GM10248 (cell line): ENCODE measurements at regions not wholly inside any gene's neighbourhood (a gene's known extent, or its start where the extent isn't known, plus 50 kb on each side); places are given as distances from the start of the nearest gene placed in this dataset.

ENCODE experiments used
- CTCF ChIA-PET: fragments of 300-600 bp; sonication (Branson Sonifier 250); formaldehyde crosslinking; extraction: SDS; loops from one replicate; lab custom pipeline; 2021; ENCODE audit warnings: antibody characterized with exemption; lab: Yijun Ruan, JAX
- POLR2A ChIA-PET: fragments of 350-650 bp; sonication (Branson Sonifier 250); formaldehyde crosslinking; extraction: SDS; loops from one replicate; lab custom pipeline; 2020; ENCODE audit warnings: antibody characterized with exemption; lab: Yijun Ruan, JAX
- DNase-seq: peaks from one replicate; pipeline ENCODE4 v3.0.0; 2012; ENCODE audit errors: extremely low spot score
- TF ChIP-seq, protein P1 (sequence below): IDR thresholded peaks from 2 replicates; pipeline ENCODE4 v1.5.1; 2012; ENCODE audit warnings: mild to moderate bottlenecking, low read depth; ENCODE audit errors: extremely low read depth, missing control alignments, control extremely low read depth

DNA sequence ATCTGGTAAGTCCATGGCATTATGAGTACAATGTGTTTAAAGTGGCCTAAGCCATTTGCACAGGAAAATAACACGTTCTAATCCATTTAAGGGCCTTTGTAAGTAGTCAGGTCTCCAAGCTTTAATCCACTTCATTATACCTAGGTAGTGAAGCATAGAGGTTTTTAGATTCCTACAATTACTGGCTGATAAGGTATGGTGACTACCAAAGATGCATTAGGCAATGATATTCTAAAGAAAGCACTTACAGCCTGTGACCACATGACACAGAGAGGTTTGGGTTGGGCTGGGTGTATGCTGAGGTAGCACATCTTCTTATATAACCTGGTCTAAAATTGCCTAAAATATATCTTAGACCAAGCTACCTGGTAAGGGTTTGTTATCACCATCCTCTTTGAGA, 504.4 kb downstream of the TFAP2B start:
- no peak for DNase-seq
- CTCF ChIA-PET, result interaction anchor here (1.2 to 2.0 kb wide), 2 partner anchors 11 to 27 kb away, joined by 3 to 5 read pairs; no protein-coding TSS in a partner anchor
- POLR2A ChIA-PET, result no interaction called here
- TF ChIP-seq, protein P1, sequence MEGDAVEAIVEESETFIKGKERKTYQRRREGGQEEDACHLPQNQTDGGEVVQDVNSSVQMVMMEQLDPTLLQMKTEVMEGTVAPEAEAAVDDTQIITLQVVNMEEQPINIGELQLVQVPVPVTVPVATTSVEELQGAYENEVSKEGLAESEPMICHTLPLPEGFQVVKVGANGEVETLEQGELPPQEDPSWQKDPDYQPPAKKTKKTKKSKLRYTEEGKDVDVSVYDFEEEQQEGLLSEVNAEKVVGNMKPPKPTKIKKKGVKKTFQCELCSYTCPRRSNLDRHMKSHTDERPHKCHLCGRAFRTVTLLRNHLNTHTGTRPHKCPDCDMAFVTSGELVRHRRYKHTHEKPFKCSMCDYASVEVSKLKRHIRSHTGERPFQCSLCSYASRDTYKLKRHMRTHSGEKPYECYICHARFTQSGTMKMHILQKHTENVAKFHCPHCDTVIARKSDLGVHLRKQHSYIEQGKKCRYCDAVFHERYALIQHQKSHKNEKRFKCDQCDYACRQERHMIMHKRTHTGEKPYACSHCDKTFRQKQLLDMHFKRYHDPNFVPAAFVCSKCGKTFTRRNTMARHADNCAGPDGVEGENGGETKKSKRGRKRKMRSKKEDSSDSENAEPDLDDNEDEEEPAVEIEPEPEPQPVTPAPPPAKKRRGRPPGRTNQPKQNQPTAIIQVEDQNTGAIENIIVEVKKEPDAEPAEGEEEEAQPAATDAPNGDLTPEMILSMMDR, result no peak

DNA sequence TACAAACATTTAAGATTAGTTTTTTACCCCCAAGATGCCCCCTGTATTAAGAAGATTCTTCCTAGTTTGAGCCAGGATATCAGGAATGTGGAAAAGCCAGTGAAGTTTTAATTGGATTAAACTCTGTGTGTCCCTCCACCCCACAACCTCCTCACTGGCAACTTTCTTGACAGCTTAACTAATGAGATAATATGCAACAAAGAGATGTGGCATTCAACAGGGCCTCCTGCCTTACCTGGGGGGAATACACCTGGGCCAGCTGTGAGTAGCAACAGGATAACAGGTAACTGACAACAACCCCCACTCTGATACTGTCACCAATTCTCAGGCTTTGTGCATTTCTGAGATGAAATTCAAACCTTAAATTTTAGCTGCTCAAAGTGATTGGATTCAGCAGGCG, 512.3 kb downstream of the TFAP2B start:
- no peak for DNase-seq
- ChIA-PET CTCF (no interaction called here), POLR2A (no interaction called here)
- TF ChIP-seq, protein P1, result no peak

DNA sequence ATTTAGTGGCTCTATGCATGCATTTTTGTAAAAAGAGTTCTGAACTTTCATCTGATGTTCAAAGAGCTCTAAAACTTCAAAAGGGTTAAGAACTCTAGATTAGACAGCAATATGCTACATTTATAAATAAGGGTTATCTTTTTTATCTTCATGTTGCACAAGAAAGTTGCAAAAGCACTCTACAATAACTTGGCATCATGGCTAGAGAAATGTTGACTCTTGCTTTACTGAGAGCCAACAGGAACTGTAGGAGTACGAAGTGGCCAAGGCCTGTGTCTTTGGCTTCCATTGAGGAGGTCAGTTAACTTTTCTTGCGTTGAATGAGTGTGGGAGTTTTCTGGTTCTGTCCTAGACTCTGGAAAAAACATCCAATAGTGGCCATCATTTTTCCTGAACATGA, 516.9 kb downstream of the TFAP2B start:
- POLR2A ChIA-PET, result no interaction called here
- DNase-seq, result no peak
- TF ChIP-seq, protein P1, result no peak
- CTCF ChIA-PET, result interaction anchor here (1.0 kb wide), 1 partner anchor 20 kb away, joined by 3 read pairs; no protein-coding TSS in a partner anchor

DNA sequence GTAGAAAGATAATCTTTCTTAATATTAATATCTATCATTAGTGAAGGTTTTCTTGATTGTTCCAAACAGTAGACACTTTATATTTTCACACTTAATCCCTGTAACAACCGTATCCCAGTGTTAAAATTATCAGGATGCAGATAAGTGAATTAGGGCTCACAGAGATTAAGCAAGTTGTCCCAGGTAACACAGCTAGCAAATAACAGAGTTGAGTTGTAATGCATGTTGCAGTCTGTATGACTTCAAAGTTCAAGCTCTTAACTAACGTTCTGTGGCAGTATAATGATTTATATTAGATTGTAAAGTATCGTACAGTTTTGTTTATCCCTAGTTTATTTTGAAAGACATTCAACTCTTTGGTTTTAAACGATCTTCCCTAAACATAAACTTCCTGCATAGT, 517.5 kb downstream of the TFAP2B start:
- POLR2A ChIA-PET, result no interaction called here
- TF ChIP-seq, protein P1, result no peak
- DNase-seq, result no peak
- CTCF ChIA-PET, result interaction anchor here (1.0 to 1.7 kb wide), 3 partner anchors 13 to 20 kb away, joined by 3 to 4 read pairs (median 3); no protein-coding TSS in a partner anchor

DNA sequence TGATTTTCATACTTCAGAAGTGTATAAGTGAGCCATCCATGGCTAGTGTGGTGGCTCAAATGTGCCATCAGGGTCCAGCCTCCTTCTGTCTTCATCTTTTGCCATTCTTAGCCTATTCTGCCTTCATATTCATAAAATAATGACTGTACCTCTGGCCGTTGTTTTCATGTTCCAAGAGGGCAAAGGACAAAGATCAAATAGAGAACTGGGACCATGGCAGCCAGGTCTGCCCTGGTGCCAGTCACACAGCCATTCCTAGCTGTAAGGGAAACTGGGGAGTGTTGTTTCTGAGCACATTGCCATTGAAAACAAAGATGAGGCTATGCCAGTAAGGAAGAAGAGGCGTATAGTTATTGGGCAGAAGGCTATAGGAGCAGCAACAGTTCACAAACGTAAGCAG, 518.6 kb downstream of the TFAP2B start:
- CTCF ChIA-PET, result interaction anchor here (1.7 to 1.9 kb wide), 2 partner anchors 12 to 13 kb away, joined by 4 to 6 read pairs; no protein-coding TSS in a partner anchor
- POLR2A ChIA-PET, result no interaction called here
- TF ChIP-seq, protein P1, result no peak
- no peak for DNase-seq

DNA sequence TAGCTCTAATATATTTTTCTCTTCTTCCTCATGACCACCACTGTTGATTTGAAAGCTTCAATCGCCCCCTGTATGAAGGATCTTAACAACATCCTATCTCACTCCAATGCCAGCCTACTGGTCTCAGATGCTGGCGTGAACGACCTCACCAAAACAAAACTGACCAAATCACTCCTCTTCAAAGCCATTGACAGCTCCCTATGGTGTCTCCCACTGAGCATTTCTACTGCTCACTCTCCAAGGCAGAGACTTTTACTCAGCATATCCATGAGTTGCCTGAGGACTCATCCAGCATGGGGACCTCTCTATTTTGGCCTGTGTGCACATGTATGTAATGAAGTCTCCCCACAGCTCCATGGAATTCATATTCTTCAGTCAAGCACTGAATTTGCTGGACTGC, 520.4 kb downstream of the TFAP2B start:
- TF ChIP-seq, protein P1, result no peak
- ChIA-PET POLR2A (no interaction called here), CTCF (interaction anchor here (0.9 to 1.9 kb wide), 3 partner anchors 11 to 27 kb away, joined by 3 to 6 read pairs (median 3); no protein-coding TSS in a partner anchor)
- no peak for DNase-seq
